NCI-H1436 treated with DMSO at 0.1 percent for 48 hours (cell line): ENCODE measurements at regions not wholly inside any gene's neighbourhood (a gene's known extent, or its start where the extent isn't known, plus 50 kb on each side); places are given as distances from the start of the nearest gene placed in this dataset.

Experiments
- DNase-seq: peaks from one replicate; lab custom pipeline; 2025; lab: John Stamatoyannopoulos, UW

- DNase-seq, result no peak
Observed at GRCh38 chr17:77771587-77771986, 186.9 kb upstream of the TNRC6C start.

- DNase-seq, result no peak
Observed at GRCh38 chr17:77771998-77772397, 186.5 kb upstream of the TNRC6C start.

- peak; percentile 37 for DNase-seq
Observed at GRCh38 chr17:77772461-77772897, 186.0 kb upstream of the TNRC6C start.

GRCh38 chr17:77772899-77773358, 185.6 kb upstream of the TNRC6C start:
- DNase-seq, result no peak

- DNase-seq, result no peak
Observed at GRCh38 chr17:77774182-77774581, 184.3 kb upstream of the TNRC6C start.

GRCh38 chr17:77778636-77779489, 179.6 kb upstream of the TNRC6C start:
- DNase-seq, result peak; percentile 57

GRCh38 chr17:77779711-77780539, 178.6 kb upstream of the TNRC6C start:
- no peak for DNase-seq

- no peak for DNase-seq
Observed at GRCh38 chr17:77781536-77781935, 177.0 kb upstream of the TNRC6C start.

- peak; percentile 36 for DNase-seq
Observed at GRCh38 chr17:77782201-77782600, 176.3 kb upstream of the TNRC6C start.

GRCh38 chr17:77782611-77783010, 175.9 kb upstream of the TNRC6C start:
- no peak for DNase-seq

GRCh38 chr17:77783991-77784820, 174.3 kb upstream of the TNRC6C start:
- no peak for DNase-seq

GRCh38 chr17:77785312-77785905, 173.1 kb upstream of the TNRC6C start:
- no peak for DNase-seq

GRCh38 chr17:77786090-77786489, 172.4 kb upstream of the TNRC6C start:
- DNase-seq, result no peak

GRCh38 chr17:77786740-77787505, 171.6 kb upstream of the TNRC6C start:
- peak; percentile 48 for DNase-seq

- DNase-seq, result no peak
Observed at GRCh38 chr17:77790143-77790829, 168.2 kb upstream of the TNRC6C start.

GRCh38 chr17:77792626-77793025, 165.9 kb upstream of the TNRC6C start:
- DNase-seq, result no peak

GRCh38 chr17:77793146-77793970, 165.1 kb upstream of the TNRC6C start:
- DNase-seq, result no peak

GRCh38 chr17:77793971-77794235, 164.6 kb upstream of the TNRC6C start:
- no peak for DNase-seq

GRCh38 chr17:77794846-77795245, 163.7 kb upstream of the TNRC6C start:
- DNase-seq, result no peak

- DNase-seq, result no peak
Observed at GRCh38 chr17:77795685-77796084, 162.8 kb upstream of the TNRC6C start.
